CD14-positive monocyte (primary cell): ENCODE measurements at regions not wholly inside any gene's neighbourhood (a gene's known extent, or its start where the extent isn't known, plus 50 kb on each side); places are given as distances from the start of the nearest gene placed in this dataset.

Experiments used
- DNase-seq, 3 donors: peaks; one replicate each; pipeline ENCODE4 v3.0.0-alpha.2; 2011 to 2022
- H2AFZ ChIP-seq: 2 replicates; pipeline ENCODE4 v1.6.0; 2012; ENCODE audit warnings: mild to moderate bottlenecking, low read depth, low read length, inconsistent platforms; ENCODE audit not compliant: insufficient read depth, poor library complexity, severe bottlenecking
- H3K27ac ChIP-seq, 2 donors: 1 replicate in 1 of 2; 2 replicates in 1 of 2; pipeline ENCODE4 v1.5.1; 2012 to 2013; ENCODE audit warnings: low read length in 2 of 2, control low read depth in 1 of 2, inconsistent platforms in 1 of 2, low read depth in 1 of 2, mild to moderate bottlenecking in 1 of 2
- H3K27me3 ChIP-seq, 2 donors: one replicate each; pipeline versions ENCODE4 v1.6.0 to v1.6.1; 2011 to 2013; ENCODE audit warnings: low read length in 2 of 2; ENCODE audit not compliant: control insufficient read depth in 2 of 2, insufficient read depth in 2 of 2
- H3K36me3 ChIP-seq, 2 donors: replicated peaks in 1 of 2; 1 replicate in 1 of 2; 2 replicates in 1 of 2; pipeline versions ENCODE4 v1.5.1 to v1.6.1; 2012 to 2013; ENCODE audit warnings: low read length in 2 of 2, control low read depth in 1 of 2, inconsistent platforms in 1 of 2, mild to moderate bottlenecking in 1 of 2; ENCODE audit not compliant: insufficient read depth in 2 of 2, control insufficient read depth in 1 of 2
- H3K4me1 ChIP-seq, 2 donors: 1 replicate in 1 of 2; 2 replicates in 1 of 2; pipeline versions ENCODE4 v1.5.1 to v1.6.1; 2012 to 2013; ENCODE audit warnings: low read length in 2 of 2, control low read depth in 1 of 2, inconsistent platforms in 1 of 2, mild to moderate bottlenecking in 1 of 2, moderate library complexity in 1 of 2; ENCODE audit not compliant: insufficient read depth in 2 of 2, control insufficient read depth in 1 of 2
- H3K4me2 ChIP-seq: replicated peaks from 2 replicates; pipeline ENCODE3; 2012; ENCODE audit warnings: low read length, moderate library complexity, mild to moderate bottlenecking; ENCODE audit not compliant: poor library complexity, severe bottlenecking; ENCODE audit errors: extremely low read depth
- H3K4me3 ChIP-seq, 3 experiments: fragments of 200-600 bp in 1 of 3; sonication (generic) in 1 of 3; replicated peaks in 1 of 3; 1 replicate in 2 of 3; 2 replicates in 1 of 3; pipeline ENCODE4 v1.5.1; 2011 to 2013; ENCODE audit warnings: low read length in 3 of 3, mild to moderate bottlenecking in 3 of 3, control low read depth in 2 of 3, low read depth in 2 of 3, inconsistent platforms in 1 of 3, moderate library complexity in 1 of 3
- H3K79me2 ChIP-seq: 2 replicates; pipeline ENCODE4 v1.6.0; 2012; ENCODE audit warnings: mild to moderate bottlenecking, control low read depth, inconsistent platforms, low read length, moderate library complexity; ENCODE audit not compliant: insufficient read depth
- H3K9ac ChIP-seq: 2 replicates; pipeline ENCODE4 v1.6.0; 2017; ENCODE audit warnings: low read length, mild to moderate bottlenecking; ENCODE audit not compliant: insufficient read depth, poor library complexity, severe bottlenecking
- H3K9me3 ChIP-seq, 2 donors: replicated peaks in 1 of 2; 1 replicate in 1 of 2; 2 replicates in 1 of 2; pipeline versions ENCODE4 v1.5.1 to v1.6.1; 2012 to 2013; ENCODE audit warnings: low read length in 2 of 2, control low read depth in 1 of 2; ENCODE audit not compliant: control insufficient read depth in 1 of 2, insufficient read depth in 1 of 2
- H4K20me1 ChIP-seq: 2 replicates; pipeline ENCODE4 v1.6.0; 2012; ENCODE audit warnings: mild to moderate bottlenecking, low read length, control low read depth, moderate library complexity; ENCODE audit not compliant: insufficient read depth
- H3K27ac Mint-ChIP-seq, 7 donors: one replicate each; pipeline ENCODE4 v1.8.0; 2020; ENCODE audit warnings: mild to moderate bottlenecking in 7 of 7, mixed read lengths in 7 of 7, moderate library complexity in 6 of 7, inconsistent platforms in 2 of 7
- H3K27me3 Mint-ChIP-seq, 3 donors: one replicate each; pipeline ENCODE4 v1.8.0; 2021 to 2022; ENCODE audit warnings: low read depth in 3 of 3, mild to moderate bottlenecking in 3 of 3, mixed read lengths in 3 of 3, moderate library complexity in 3 of 3, inconsistent platforms in 1 of 3
- H3K36me3 Mint-ChIP-seq, 2 donors: one replicate each; pipeline ENCODE4 v1.8.0; 2020; ENCODE audit warnings: mixed read lengths in 2 of 2, inconsistent platforms in 1 of 2, mild to moderate bottlenecking in 1 of 2
- H3K4me1 Mint-ChIP-seq: one replicate; pipeline ENCODE4 v1.8.0; 2020; ENCODE audit warnings: mild to moderate bottlenecking, mixed read lengths
- H3K4me3 Mint-ChIP-seq, 2 donors: one replicate each; pipeline ENCODE4 v1.8.0; 2020; ENCODE audit warnings: mild to moderate bottlenecking in 2 of 2, mixed read lengths in 2 of 2, moderate library complexity in 1 of 2
- H3K9me3 Mint-ChIP-seq, 7 donors: one replicate each; pipeline ENCODE4 v1.8.0; 2020 to 2022; ENCODE audit warnings: mixed read lengths in 7 of 7, mild to moderate bottlenecking in 6 of 7, moderate library complexity in 6 of 7, inconsistent platforms in 2 of 7
- WGBS: methylation state at CpG from one replicate; pipeline ENCODE4 v1.1.5; 2013; ENCODE audit warnings: missing lambda C conversion rate; ENCODE audit not compliant: insufficient coverage; 5-methylcytosine and 5-hydroxymethylcytosine counted together
- intact Hi-C, 2 donors: fragments of 100-400 bp; cut with micrococcal nuclease; formaldehyde crosslinking; loops; one replicate each; pipeline versions ENCODE4 v1.15.0 to v1.15.1; 2023
- TF ChIP-seq, protein P1 (sequence below): fragments of 200-600 bp; IDR thresholded peaks from one replicate; pipeline ENCODE4 v1.8.0; 2022; ENCODE audit warnings: antibody characterized with exemption, mild to moderate bottlenecking

DNA sequence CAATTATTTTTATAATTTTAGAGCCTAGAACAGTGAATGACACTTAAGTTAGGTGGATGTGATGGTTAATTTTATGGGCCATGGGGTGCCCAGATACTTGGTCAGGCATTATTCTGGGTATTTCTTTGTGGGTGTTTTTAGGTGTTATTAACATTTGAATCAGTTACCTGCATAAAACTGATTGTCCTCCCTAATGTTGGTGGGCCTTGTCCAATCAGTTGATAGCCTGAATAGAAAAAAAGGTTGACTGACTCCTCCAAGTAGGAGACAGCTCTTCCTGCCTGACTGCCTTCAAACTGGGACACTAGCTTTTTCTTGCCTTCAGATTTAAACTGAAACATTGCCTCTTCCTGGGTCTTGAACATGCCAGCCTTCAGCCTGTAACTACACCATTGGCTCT, 312.9 kb upstream of the FIGN start:
- no peaks in the 10 kb centered on the region for H3K36me3 Mint-ChIP-seq
- no peaks in the 10 kb centered on the region for H3K27me3 Mint-ChIP-seq
- H3K27ac Mint-ChIP-seq, result no peak overlapping the region

DNA sequence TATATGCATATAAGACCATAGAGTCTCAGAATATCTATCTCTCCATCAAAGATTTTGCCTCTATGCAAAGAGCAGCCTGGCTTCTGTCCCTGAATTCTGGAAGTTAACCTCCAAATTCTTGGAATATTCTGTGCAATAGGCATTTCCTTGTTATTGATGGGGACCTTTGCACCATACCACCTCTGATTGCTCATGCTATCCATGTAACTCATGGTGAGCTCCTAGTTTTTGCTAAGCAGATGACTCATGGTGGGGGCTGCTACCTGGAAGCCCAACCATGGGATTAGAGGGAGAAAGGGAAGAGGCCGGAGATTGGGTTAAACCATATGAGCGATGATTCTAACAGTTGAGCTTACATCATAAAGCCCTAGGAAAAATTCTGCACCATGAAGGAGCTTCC, 310.2 kb upstream of the FIGN start:
- whole genome bisulfite sequencing, result no CpG with 5 or more reads among the region's 2 CpGs
- TF ChIP-seq, protein P1, sequence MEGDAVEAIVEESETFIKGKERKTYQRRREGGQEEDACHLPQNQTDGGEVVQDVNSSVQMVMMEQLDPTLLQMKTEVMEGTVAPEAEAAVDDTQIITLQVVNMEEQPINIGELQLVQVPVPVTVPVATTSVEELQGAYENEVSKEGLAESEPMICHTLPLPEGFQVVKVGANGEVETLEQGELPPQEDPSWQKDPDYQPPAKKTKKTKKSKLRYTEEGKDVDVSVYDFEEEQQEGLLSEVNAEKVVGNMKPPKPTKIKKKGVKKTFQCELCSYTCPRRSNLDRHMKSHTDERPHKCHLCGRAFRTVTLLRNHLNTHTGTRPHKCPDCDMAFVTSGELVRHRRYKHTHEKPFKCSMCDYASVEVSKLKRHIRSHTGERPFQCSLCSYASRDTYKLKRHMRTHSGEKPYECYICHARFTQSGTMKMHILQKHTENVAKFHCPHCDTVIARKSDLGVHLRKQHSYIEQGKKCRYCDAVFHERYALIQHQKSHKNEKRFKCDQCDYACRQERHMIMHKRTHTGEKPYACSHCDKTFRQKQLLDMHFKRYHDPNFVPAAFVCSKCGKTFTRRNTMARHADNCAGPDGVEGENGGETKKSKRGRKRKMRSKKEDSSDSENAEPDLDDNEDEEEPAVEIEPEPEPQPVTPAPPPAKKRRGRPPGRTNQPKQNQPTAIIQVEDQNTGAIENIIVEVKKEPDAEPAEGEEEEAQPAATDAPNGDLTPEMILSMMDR, result no peak
- no peaks in the 10 kb centered on the region for H3K27me3 ChIP-seq
- H3K4me1 ChIP-seq, result no peaks in the 10 kb centered on the region
- H3K79me2 ChIP-seq, result no peaks in the 10 kb centered on the region
- Mint-ChIP-seq H3K36me3 (no peaks in the 10 kb centered on the region), H3K27ac (no peak overlapping the region), H3K4me1 (no peaks in the 10 kb centered on the region), H3K27me3 (no peaks in the 10 kb centered on the region), H3K4me3 (no peak overlapping the region), H3K9me3 (peaks cover 0 to 10% (median 1%) of the 10 kb centered on the region in 7 donors)
- H3K27ac ChIP-seq, result no peak overlapping the region
- no peaks in the 10 kb centered on the region for H4K20me1 ChIP-seq
- peaks cover 0 to 3% of the 10 kb centered on the region in 2 donors for H3K9me3 ChIP-seq
- H3K36me3 ChIP-seq, result no peaks in the 10 kb centered on the region
- intact Hi-C loops, result no loop called here
- H2AFZ ChIP-seq, result no peak overlapping the region
- DNase-seq, result no peak
- H3K4me3 ChIP-seq, result no peak overlapping the region
- H3K9ac ChIP-seq, result no peak overlapping the region
- no peak overlapping the region for H3K4me2 ChIP-seq

More for the DNA sequence above, 312.9 kb upstream of the FIGN start:
- Histone ChIP-seq H3K4me3 (no peak overlapping the region), H3K9me3 (no peaks in the 10 kb centered on the region), H3K4me2 (no peak overlapping the region), H3K79me2 (no peaks in the 10 kb centered on the region), H3K9ac (no peak overlapping the region), H3K27me3 (no peaks in the 10 kb centered on the region), H3K36me3 (no peaks in the 10 kb centered on the region), H3K27ac (no peak overlapping the region), H2AFZ (no peak overlapping the region), H3K4me1 (no peaks in the 10 kb centered on the region), H4K20me1 (no peaks in the 10 kb centered on the region)
- no peaks in the 10 kb centered on the region for H3K4me1 Mint-ChIP-seq
- TF ChIP-seq, protein P1, result no peak
- H3K4me3 Mint-ChIP-seq, result no peak overlapping the region
- intact Hi-C loops, result no loop called here
- DNase-seq, result no peak
- peaks cover 0 to 10% (median 1%) of the 10 kb centered on the region in 7 donors for H3K9me3 Mint-ChIP-seq
